RPMI8226 (cell line): ENCODE measurements at regions not wholly inside any gene's neighbourhood (a gene's known extent, or its start where the extent isn't known, plus 50 kb on each side); places are given as distances from the start of the nearest gene placed in this dataset.

ENCODE experiments used
- DNase-seq: peaks from one replicate; pipeline ENCODE4 v3.0.0-alpha.2; 2015

DNA sequence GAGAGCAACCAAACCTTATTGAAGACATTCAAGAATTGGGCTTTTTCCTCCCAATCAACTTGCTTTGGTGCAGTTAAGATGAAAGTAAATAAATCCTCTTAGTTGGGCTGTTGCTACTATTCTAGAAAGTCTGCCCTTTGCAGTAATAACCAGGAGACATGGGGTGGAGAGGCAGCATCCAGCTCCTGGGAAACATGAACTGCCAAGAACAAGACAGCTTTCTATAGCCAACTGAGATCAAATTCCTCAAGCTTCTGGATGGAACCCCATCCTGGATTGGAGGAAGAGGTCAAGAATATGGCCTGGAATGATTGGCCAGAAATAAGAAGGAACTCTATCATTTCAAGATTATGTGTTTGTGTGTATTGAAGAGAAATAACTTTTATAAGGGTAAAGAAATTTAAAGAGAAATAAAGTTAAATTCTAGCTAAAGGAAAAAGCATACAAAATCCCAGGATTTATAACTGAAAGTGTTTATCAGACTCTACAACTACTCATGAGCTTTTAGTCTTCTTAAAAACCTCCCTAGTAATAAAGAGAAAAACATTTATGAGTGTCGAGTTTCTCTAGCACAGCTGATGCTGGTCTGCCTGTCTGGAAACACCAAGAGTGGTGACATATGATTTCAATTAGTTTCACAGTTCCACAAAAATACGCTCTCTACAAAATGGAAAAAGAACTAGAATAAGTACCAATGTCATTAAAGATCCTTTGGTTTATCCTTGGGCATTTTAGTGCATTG lies 70.1 kb upstream of the COL1A2 start:
- no peak for DNase-seq

DNA sequence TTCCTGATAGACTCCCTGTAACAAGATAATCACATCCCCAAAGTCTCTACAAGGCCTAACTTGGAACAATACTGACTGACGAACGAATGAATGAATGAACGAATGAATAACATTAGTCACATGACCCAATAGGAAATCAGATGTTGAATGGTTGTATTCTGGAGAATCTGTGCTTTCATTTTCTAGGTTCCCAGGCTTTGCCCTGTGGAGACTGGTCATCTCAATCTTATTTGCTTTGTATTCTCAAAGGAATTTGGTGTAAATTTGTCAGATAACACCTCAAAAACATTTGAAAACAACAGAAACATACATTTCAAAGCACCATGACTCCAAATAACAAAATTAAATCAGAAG lies 69.6 kb upstream of the COL1A2 start:
- DNase-seq, result no peak

DNA sequence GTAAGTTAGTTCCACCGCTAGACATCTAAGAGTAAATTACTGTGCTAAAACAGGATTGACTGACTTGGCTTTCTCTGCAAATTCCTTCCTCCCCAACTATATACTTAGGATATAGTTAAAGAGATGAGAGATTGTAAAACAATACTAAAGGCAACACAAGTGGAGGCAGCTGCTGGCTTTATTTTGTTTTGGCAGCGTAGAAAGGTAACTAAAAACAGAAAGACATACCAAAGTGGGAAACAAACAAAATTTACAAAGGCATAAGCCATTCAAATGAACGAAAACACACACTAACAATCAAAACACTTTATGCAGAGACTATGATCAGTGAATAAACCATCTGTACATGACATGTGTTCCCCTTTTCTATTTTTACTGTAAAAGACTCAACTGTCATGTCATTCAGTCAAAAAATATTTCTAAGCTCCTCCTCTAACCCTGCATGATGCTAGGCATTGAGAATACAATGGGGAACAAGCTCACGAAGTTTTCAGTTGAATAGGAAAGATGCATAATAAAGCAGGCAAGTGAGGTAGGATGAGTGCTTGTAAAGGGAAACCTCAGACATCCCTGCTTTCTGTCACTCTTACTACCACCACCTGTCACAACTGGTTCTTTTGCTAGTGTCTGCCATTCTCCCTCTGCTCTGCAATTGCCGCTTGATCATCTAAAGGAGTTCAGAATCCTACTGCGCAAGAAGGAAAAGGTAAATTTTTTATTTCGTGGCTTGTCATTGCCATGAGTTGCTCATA lies 64.2 kb upstream of the COL1A2 start:
- no peak for DNase-seq

DNA sequence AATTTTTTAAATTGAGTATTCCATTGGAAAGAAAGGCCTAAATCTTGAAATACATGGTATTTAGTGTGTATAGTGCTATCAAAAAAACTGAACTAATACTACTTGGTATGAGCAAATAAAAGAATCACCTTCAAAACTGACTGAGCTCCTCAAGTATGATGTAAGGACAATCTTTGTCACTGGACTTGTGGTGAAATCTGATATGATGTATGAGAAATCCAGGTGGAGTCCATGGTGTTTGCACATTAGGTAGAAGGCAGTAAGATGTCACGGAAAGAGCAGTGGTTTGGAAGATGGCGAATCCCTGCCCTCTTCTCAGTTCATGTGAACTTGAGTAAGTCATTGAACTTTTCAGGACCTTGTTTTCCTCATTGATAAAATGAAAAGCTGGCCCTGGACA lies 62.1 kb upstream of the COL1A2 start:
- no peak for DNase-seq

DNA sequence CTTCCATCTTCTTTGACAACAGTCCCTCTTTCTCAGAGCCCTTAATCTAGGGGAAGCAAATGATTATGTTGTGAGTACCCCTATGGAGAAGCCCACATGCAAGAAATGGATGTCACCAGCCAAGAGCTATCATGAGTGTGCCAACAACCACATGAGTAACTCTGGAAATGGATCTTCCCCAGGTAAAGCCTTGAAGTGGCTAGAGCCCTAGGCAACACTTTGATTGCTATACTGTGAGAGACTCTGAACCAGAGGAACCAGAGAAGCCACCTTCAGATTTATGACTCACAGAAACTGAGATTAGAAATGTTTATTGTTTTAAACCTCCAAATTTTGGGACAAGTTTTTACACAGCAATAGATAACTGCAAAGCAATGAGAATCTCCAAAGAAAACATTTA lies 60.9 kb upstream of the COL1A2 start:
- no peak for DNase-seq

DNA sequence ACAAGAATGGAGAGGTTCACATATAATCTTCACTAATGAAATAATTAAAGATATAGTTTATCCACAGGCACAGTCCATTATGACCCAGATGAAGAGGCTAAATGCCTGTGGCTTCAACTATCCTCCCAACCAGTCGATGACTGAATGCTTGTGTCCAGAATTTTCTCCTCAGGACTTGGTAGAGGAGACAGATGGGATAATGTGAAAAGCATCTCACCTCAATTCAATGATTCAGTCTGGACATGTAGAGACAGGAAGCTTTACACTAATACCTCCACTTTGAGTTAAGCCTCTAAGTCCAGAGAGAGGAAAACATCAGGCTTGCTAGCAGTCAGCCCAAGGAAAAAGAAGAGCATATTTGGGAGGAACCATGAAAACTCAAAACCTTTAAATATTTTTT lies 59.1 kb upstream of the COL1A2 start:
- no peak for DNase-seq

DNA sequence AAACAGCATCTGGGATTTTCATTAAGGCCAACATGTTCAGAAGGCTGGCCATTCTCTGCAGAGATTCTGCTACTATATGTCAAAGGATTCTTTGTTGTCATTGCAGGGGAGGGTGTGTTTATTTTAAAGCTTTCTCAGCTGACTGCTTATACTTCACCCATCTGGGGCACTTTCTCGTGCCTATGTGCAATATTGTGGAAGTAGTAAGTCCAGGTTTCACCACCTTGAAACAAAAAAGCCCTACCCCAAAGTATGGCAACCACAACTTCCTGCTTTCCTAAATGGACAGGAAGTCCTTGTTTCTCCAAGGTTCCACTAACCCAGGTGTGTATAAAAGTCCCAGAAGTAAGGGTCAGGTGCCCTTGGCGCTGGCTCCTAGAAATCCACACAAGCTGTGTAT lies 58.7 kb upstream of the COL1A2 start:
- peak; percentile 4 for DNase-seq

DNA sequence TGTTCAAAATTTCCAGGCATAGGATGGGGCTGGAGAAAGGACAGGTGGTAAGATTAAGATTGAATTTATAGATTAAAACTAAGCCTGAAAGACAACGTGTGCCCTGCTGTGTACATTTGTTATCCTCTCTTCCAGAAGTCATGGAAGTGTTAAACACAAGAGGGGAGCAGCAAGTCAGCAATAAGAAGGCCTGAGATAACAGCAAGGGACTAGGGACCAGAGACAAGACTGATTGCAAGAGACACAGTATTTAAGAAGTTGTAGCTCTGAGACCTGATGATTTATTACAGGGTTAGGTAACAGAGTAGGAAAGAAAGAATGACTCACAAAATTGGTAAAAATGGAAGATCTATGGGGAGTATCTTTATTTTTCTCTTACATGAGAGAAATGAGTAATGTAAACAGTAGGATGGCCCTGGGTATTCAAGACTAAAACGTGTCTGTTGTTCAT lies 55.7 kb upstream of the COL1A2 start:
- DNase-seq, result no peak

DNA sequence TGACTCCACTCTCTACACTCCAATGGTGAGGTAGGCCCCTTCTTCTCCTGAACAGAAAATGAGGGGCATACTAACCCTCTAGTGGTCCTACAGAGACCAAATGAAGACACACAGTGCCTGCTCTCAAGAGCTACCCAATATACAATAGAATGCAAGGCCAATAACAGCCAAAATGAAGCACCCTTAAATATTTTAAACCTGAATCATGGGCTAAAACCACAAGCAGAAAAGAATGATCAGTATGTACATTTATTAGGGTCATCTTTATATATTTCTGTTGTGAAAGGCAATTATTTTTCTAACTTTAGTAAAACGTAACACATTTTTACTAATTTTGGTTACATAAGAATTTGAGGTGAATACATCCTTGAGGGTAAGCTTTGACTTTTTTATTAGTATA lies 49.9 kb upstream of the COL1A2 start:
- DNase-seq, result no peak
